Glutamatergic neuron (in vitro differentiated cells): ENCODE measurements at regions not wholly inside any gene's neighbourhood (a gene's known extent, or its start where the extent isn't known, plus 50 kb on each side); places are given as distances from the start of the nearest gene placed in this dataset.

Experiments
- DNase-seq: peaks from one replicate; pipeline ENCODE4 v3.0.0; 2022
- H3K27ac Mint-ChIP-seq: one replicate; pipeline ENCODE4 v1.8.0; 2020; ENCODE audit warnings: mild to moderate bottlenecking, mixed read lengths, inconsistent platforms; ENCODE audit not compliant: unreplicated experiment
- H3K27me3 Mint-ChIP-seq: one replicate; pipeline ENCODE4 v1.8.0; 2020; ENCODE audit warnings: mild to moderate bottlenecking, moderate library complexity, mixed read lengths, inconsistent platforms; ENCODE audit not compliant: unreplicated experiment
- H3K36me3 Mint-ChIP-seq: one replicate; pipeline ENCODE4 v1.8.0; 2020; ENCODE audit warnings: mild to moderate bottlenecking, mixed read lengths, inconsistent platforms; ENCODE audit not compliant: unreplicated experiment
- H3K4me1 Mint-ChIP-seq: one replicate; pipeline ENCODE4 v1.8.0; 2020; ENCODE audit warnings: mild to moderate bottlenecking, low read depth, mixed read lengths, inconsistent platforms; ENCODE audit not compliant: unreplicated experiment
- H3K4me3 Mint-ChIP-seq: one replicate; pipeline ENCODE4 v1.8.0; 2020; ENCODE audit warnings: mild to moderate bottlenecking, mixed read lengths, inconsistent platforms; ENCODE audit not compliant: unreplicated experiment
- H3K9me3 Mint-ChIP-seq: one replicate; pipeline ENCODE4 v1.8.0; 2020; ENCODE audit warnings: mild to moderate bottlenecking, moderate library complexity, mixed read lengths, inconsistent platforms; ENCODE audit not compliant: unreplicated experiment
- TF ChIP-seq, protein P1 (sequence below): fragments of 200-600 bp; sonication (generic); IDR thresholded peaks from one replicate; pipeline ENCODE4 v1.5.0; 2021; ENCODE audit not compliant: partially characterized antibody, unreplicated experiment

DNA sequence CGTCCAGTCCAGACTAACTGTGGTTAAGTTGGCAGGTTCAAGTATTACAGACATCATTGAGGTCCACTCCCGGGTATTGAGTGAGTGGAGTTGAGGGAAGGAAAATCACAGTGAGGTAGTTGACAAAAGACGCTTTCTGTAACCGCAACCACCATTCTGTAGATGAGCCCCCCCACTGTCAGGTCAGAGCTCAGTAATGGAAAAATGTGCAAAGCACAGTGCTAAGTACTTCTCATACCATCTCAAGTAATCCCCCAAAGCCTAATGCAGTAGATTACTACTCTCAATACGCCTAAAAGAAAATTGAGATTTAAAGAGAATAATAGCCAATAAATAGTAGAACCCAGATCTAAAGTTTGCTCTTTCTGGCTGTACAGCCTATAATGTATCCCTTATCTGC is 522.8 kb downstream of the LMO4 start:
- Mint-ChIP-seq H3K27me3 (no peaks in the 10 kb centered on the region), H3K27ac (no peak overlapping the region), H3K9me3 (no peaks in the 10 kb centered on the region), H3K4me1 (no peaks in the 10 kb centered on the region), H3K4me3 (no peak overlapping the region), H3K36me3 (no peaks in the 10 kb centered on the region)
- DNase-seq, result no peak
- TF ChIP-seq, protein P1, sequence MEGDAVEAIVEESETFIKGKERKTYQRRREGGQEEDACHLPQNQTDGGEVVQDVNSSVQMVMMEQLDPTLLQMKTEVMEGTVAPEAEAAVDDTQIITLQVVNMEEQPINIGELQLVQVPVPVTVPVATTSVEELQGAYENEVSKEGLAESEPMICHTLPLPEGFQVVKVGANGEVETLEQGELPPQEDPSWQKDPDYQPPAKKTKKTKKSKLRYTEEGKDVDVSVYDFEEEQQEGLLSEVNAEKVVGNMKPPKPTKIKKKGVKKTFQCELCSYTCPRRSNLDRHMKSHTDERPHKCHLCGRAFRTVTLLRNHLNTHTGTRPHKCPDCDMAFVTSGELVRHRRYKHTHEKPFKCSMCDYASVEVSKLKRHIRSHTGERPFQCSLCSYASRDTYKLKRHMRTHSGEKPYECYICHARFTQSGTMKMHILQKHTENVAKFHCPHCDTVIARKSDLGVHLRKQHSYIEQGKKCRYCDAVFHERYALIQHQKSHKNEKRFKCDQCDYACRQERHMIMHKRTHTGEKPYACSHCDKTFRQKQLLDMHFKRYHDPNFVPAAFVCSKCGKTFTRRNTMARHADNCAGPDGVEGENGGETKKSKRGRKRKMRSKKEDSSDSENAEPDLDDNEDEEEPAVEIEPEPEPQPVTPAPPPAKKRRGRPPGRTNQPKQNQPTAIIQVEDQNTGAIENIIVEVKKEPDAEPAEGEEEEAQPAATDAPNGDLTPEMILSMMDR, result no peak

DNA sequence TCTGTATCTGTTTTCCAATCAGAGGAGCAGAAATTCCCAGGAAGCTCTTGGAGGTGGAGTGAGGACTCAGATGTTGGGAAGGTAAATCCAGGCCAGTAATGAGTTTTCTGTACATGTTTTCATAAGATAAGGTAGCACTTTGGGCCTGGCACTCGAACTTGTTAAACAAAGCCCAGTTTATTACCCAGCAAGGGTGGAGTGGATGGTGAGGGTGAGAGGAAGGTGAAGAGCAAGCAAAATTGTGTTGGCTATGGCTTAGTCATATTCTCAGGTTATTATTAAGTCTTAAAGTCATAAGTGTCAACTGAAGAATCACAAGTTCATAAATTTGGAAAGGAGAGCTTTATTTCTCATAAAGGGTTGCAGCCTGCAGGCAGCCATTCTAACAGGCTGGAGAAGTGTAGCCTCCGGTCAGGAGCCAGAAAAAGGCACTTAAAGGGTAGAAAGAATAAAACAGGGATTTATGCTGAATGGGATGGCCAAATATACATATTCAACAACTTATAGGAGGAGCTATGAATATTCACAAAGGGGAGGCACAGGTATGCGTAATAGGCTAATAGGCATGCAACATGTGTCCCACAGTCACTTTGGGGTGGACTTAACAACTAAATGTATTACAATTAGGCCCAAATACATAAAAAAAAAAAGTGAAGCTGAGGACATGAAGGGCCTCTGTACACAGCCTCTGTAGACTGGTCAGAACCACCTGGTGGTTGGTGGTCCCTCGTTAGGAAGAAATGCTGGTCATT is 523.9 kb downstream of the LMO4 start:
- Mint-ChIP-seq H3K27me3 (no peaks in the 10 kb centered on the region), H3K4me3 (no peak overlapping the region), H3K4me1 (no peaks in the 10 kb centered on the region), H3K9me3 (no peaks in the 10 kb centered on the region), H3K27ac (no peak overlapping the region), H3K36me3 (no peaks in the 10 kb centered on the region)
- TF ChIP-seq, protein P1, result no peak
- no peak for DNase-seq

DNA sequence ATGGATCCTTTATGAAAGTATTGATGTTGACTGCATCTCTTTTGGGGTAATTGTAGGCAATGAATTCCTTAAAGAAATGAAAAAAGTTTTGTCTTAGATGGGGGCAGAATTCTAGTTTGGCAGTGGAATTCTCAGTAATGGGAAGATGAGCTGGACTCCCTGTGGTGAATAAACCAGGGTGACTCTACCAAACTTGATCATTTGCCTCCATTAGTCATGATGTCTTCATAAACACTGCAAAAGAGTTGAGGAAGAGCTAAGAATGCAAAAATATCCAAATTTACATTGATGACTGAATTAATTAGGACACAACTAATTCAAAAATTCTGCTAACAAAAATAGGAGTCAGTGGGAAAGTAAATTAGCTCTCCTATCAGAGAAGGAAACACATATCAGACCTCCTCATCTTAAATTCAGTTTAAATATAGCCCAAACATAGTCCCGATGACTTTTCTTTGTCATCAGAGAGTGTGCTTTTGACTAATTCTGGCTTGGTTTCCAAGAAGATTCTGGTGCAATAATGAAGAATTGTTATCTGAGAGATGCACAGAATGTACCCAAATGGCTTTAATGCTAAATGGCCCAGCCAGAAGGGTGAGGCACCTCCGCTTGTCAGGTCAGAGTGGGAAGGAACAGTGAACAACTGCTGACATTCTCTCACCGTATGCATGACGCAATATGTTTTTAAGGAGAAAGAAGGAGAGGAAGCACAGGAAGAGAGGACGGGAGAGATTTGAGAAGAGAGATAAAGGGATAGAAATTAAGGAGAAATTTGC is 525.1 kb downstream of the LMO4 start:
- Mint-ChIP-seq H3K9me3 (no peaks in the 10 kb centered on the region), H3K4me3 (no peak overlapping the region), H3K27ac (no peak overlapping the region), H3K27me3 (no peaks in the 10 kb centered on the region), H3K4me1 (no peaks in the 10 kb centered on the region), H3K36me3 (no peaks in the 10 kb centered on the region)
- no peak for DNase-seq
- TF ChIP-seq, protein P1, result no peak

DNA sequence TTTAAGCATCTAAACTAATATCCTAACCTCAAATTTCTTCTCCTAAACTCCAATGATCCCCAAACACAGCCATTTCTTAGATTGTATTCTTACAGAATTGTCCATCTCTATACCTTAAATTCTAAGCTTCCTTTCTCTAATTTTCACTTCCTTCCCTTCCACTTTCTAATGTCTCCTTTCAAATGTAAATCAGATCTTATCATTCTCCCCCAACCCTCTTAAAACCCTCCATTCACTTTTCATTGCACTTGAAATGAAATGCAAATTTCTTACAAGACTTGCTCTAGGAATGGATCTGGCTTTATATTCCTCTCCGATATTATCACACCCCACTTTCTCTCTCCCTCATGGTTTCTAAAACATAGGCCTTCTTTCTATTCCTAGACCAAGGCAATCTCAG is 534.6 kb downstream of the LMO4 start:
- Mint-ChIP-seq H3K4me1 (no peaks in the 10 kb centered on the region), H3K36me3 (no peaks in the 10 kb centered on the region), H3K4me3 (no peak overlapping the region), H3K27ac (no peak overlapping the region), H3K9me3 (no peaks in the 10 kb centered on the region), H3K27me3 (no peaks in the 10 kb centered on the region)
- TF ChIP-seq, protein P1, result no peak
- DNase-seq, result no peak

DNA sequence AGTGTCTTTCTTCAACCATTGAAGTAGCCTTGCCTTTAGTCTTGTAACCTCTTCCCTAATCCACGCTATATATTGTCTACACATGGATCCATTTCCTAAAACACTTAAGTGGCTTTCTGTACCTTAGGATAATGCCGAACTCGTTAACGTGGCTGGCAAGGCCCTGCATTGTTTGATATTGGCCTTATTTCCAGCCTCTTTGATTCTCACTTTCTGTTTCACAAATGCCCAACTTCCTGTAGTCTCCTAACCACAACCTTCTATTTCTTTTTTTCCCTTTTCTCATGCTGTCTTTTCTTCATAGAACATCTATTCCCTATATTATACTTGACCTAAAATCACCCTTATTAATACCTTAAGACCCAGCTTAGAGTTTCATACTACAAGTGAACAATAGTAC is 536.0 kb downstream of the LMO4 start:
- H3K27me3 Mint-ChIP-seq, result no peaks in the 10 kb centered on the region
- H3K4me3 Mint-ChIP-seq, result no peak overlapping the region
- H3K27ac Mint-ChIP-seq, result no peak overlapping the region
- no peak for DNase-seq
- TF ChIP-seq, protein P1, result no peak
- H3K9me3 Mint-ChIP-seq, result no peaks in the 10 kb centered on the region
- H3K4me1 Mint-ChIP-seq, result no peaks in the 10 kb centered on the region
- no peaks in the 10 kb centered on the region for H3K36me3 Mint-ChIP-seq
